ENCODE measurements at regions not wholly inside any gene's neighbourhood (a gene's known extent, or its start where the extent isn't known, plus 50 kb on each side); places are given as distances from the start of the nearest gene placed in this dataset.

GRCh38 chr2:14702258-14702657, 69.7 kb downstream of the LRATD1 start:
- Histone ChIP-seq H3K27ac (ENCODE audit: low read depth, low read length, poor library complexity, severe bottlenecking) (no peak overlapping the region), H3K27me3 (ENCODE audit: insufficient read depth, low read length) (no peaks in the 10 kb centered on the region), H3K4me2 (ENCODE audit: low read length) (no peak overlapping the region), H3K79me2 (ENCODE audit: insufficient read depth, low read length) (no peaks in the 10 kb centered on the region), H3K9me2 (ENCODE audit: low read depth, low read length) (no peaks in the 10 kb centered on the region), H3K9me3 (ENCODE audit: low read length) (no peaks in the 10 kb centered on the region), H3K4me3 (ENCODE audit: low read depth, low read length, poor library complexity, severe bottlenecking) (no peak overlapping the region), H3K36me3 (ENCODE audit: insufficient read depth, low read length) (no peaks in the 10 kb centered on the region), H3K4me1 (ENCODE audit: insufficient read depth, low read length, severe bottlenecking) (no peaks in the 10 kb centered on the region), H2AFZ (ENCODE audit: low read length) (no peak overlapping the region), H3K9ac (ENCODE audit: low read length) (no peak overlapping the region), H4K20me1 (ENCODE audit: insufficient read depth, low read length) (no peaks in the 10 kb centered on the region), H3F3A (ENCODE audit: insufficient read depth, low read length) (no peaks in the 10 kb centered on the region)
- TF ChIP-seq EZH2 (IDR thresholded peaks at IDR 0.05; ENCODE audit: borderline replicate concordance, low read length) (no peak), CTCF (IDR thresholded peaks at IDR 0.05; ENCODE audit: low read length) (no peak)

GRCh38 chr2:14706201-14706600, 73.7 kb downstream of the LRATD1 start:
- TF ChIP-seq CTCF (IDR thresholded peaks at IDR 0.05; ENCODE audit: low read length): no peak
- TF ChIP-seq EZH2 (IDR thresholded peaks at IDR 0.05; ENCODE audit: borderline replicate concordance, low read length): no peak
- no peak overlapping the region for H3K4me2 ChIP-seq (ENCODE audit: low read length)
- H3F3A ChIP-seq (ENCODE audit: insufficient read depth, low read length): no peaks in the 10 kb centered on the region
- H4K20me1 ChIP-seq (ENCODE audit: insufficient read depth, low read length): no peaks in the 10 kb centered on the region
- no peaks in the 10 kb centered on the region for H3K79me2 ChIP-seq (ENCODE audit: insufficient read depth, low read length)
- H3K9ac ChIP-seq (ENCODE audit: low read length): no peak overlapping the region
- H3K27ac ChIP-seq (ENCODE audit: low read depth, low read length, poor library complexity, severe bottlenecking): no peak overlapping the region
- H2AFZ ChIP-seq (ENCODE audit: low read length): no peak overlapping the region
- H3K9me3 ChIP-seq (ENCODE audit: low read length): no peaks in the 10 kb centered on the region
- H3K4me3 ChIP-seq (ENCODE audit: low read depth, low read length, poor library complexity, severe bottlenecking): no peak overlapping the region
- no peaks in the 10 kb centered on the region for H3K36me3 ChIP-seq (ENCODE audit: insufficient read depth, low read length)
- no peaks in the 10 kb centered on the region for H3K4me1 ChIP-seq (ENCODE audit: insufficient read depth, low read length, severe bottlenecking)
- no peaks in the 10 kb centered on the region for H3K27me3 ChIP-seq (ENCODE audit: insufficient read depth, low read length)
- no peaks in the 10 kb centered on the region for H3K9me2 ChIP-seq (ENCODE audit: low read depth, low read length)

GRCh38 chr2:14712111-14712510, 79.6 kb downstream of the LRATD1 start:
- no peaks in the 10 kb centered on the region for H3K79me2 ChIP-seq (ENCODE audit: insufficient read depth, low read length)
- H3F3A ChIP-seq (ENCODE audit: insufficient read depth, low read length): no peaks in the 10 kb centered on the region
- H3K27ac ChIP-seq (ENCODE audit: low read depth, low read length, poor library complexity, severe bottlenecking): no peak overlapping the region
- H3K36me3 ChIP-seq (ENCODE audit: insufficient read depth, low read length): no peaks in the 10 kb centered on the region
- no peak overlapping the region for H3K9ac ChIP-seq (ENCODE audit: low read length)
- TF ChIP-seq CTCF (IDR thresholded peaks at IDR 0.05; ENCODE audit: low read length) (no peak), EZH2 (IDR thresholded peaks at IDR 0.05; ENCODE audit: borderline replicate concordance, low read length) (no peak)
- no peaks in the 10 kb centered on the region for H3K9me2 ChIP-seq (ENCODE audit: low read depth, low read length)
- no peak overlapping the region for H3K4me2 ChIP-seq (ENCODE audit: low read length)
- no peaks in the 10 kb centered on the region for H3K27me3 ChIP-seq (ENCODE audit: insufficient read depth, low read length)
- H3K4me1 ChIP-seq (ENCODE audit: insufficient read depth, low read length, severe bottlenecking): no peaks in the 10 kb centered on the region
- H2AFZ ChIP-seq (ENCODE audit: low read length): no peak overlapping the region
- H3K4me3 ChIP-seq (ENCODE audit: low read depth, low read length, poor library complexity, severe bottlenecking): no peak overlapping the region
- H4K20me1 ChIP-seq (ENCODE audit: insufficient read depth, low read length): no peaks in the 10 kb centered on the region
- no peaks in the 10 kb centered on the region for H3K9me3 ChIP-seq (ENCODE audit: low read length)

All from OCI-LY1 (cell line).